ENCODE measurements at regions not wholly inside any gene's neighbourhood (a gene's known extent, or its start where the extent isn't known, plus 50 kb on each side); places are given as distances from the start of the nearest gene placed in this dataset.

DNA sequence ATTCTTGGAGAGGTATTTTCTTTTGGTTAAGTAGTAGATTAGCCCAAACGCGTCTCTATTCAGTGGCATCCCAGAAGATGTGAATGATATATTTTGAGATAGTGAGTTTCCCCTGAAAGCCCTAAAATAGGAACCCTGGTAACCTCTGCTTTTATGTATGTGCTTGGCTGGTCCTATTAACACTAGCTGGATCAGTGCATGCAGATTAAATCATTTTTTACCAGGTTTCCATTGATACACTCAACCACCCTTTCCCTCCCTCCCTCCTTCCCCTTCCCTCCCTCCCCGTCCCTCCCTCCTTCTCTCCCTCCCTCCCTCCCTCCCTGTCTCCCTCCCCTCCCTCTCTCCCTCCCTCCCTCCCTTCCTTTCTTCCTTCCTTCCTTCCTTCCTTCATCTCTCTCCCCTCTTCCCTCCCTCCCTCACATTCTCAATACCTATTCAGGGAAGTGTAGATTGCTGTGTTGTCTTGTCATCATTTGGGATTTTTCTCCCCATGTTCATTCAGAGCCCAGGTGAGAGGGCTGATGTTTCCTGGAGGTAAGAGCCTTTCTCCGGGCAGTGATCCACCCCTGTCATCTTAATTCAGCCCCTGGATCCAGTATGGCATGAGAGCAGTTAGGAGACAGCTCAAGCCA is 406.8 kb downstream of the PRDM2 start:
- DNase-seq, result no peak

- DNase-seq, result no peak
Observed at GRCh38 chr1:14108356-14109275, 408.6 kb downstream of the PRDM2 start.

GRCh38 chr1:14109276-14109635 is 409.3 kb downstream of the PRDM2 start:
- DNase-seq, result no peak

DNA sequence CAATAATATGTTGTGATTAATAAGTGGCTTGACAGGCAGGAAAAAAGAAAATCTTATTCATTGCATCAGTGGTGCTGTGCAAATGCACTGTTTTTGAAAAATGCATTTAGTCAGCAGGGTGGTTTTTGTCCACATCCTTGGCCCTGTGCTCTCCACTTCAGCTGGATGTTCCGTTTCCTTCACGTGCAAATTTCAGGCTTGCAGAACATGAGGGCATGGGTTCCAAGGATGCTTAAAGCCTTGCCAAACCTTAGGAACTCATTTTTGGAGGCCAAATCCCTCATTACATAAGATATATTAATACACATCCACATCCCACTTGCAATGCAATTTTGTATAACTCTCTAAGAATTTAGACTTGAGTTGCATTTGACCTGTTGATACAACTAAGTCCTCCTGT is 410.1 kb downstream of the PRDM2 start:
- DNase-seq, result no peak

GRCh38 chr1:14111121-14111520 is 411.1 kb downstream of the PRDM2 start:
- no peak for DNase-seq

GRCh38 chr1:14112613-14113012 is 412.6 kb downstream of the PRDM2 start:
- DNase-seq, result no peak

- DNase-seq, result no peak
Observed at GRCh38 chr1:14113271-14113670, 413.3 kb downstream of the PRDM2 start.

DNA sequence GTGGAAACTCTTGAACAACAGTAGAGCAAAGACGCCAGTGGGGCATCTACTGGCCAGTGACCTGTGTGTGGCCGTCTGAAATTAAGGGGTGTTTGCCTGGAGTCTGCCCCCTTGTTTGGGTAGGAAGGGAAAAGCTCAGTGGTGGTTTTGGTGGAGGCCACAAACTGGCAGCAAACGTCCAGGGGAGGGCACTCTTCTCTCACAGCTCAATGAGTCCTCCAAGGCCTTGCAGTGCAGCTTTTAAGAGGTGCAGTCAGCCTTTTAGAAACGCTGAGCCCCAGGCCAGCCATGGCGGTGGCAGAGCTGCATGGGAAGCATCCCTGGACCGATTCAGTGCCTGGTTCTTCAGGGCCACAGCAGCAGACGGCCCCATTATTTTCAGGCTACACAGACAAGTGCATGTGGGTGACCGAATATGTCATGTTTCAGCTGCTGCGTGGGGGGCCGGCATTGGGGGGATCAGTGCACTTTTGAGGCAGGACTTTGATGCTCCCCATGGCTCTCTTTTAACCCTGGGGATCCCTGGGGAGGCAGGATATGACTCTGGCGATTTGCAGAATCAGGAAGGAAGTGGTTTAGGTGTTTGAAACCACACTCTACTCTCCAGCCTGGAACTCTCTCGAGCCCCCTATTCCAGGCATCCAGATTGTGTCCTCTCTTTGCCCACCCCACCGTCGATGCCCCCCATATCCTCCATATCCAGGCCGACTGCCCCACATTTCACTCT is 414.0 kb downstream of the PRDM2 start:
- no peak for DNase-seq

GRCh38 chr1:14115976-14116375 is 416.0 kb downstream of the PRDM2 start:
- no peak for DNase-seq

DNA sequence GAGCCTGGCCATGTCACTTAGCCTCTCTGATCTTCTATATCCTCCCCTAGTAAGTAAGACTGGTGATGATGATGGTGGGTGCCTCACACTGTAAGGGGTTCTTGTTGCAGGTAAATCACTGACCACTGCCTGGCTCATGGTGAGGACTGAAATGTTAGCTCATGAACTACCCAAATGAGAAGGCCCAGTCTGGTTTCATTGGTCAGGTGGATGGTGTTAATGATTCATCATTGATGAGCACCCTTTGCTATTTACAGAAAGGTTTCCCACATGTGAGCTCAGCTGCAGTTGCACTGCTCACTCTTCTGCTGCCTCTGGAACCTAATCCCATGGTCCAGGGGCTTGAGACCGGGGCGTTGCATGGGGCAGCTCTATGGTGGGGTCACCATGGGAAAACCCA is 417.7 kb downstream of the PRDM2 start:
- DNase-seq, result no peak

GRCh38 chr1:14118691-14119485 is 418.9 kb downstream of the PRDM2 start:
- no peak for DNase-seq

- no peak for DNase-seq
Observed at GRCh38 chr1:14120895-14121294, 420.9 kb downstream of the PRDM2 start.

- no peak for DNase-seq
Observed at GRCh38 chr1:14128096-14128495, 428.1 kb downstream of the PRDM2 start.

- DNase-seq, result no peak
Observed at GRCh38 chr1:14129009-14129408, 429.0 kb downstream of the PRDM2 start.

GRCh38 chr1:14135070-14135469 is 435.1 kb downstream of the PRDM2 start:
- no peak for DNase-seq

GRCh38 chr1:14136152-14136763 is 436.3 kb downstream of the PRDM2 start:
- no peak for DNase-seq

DNA sequence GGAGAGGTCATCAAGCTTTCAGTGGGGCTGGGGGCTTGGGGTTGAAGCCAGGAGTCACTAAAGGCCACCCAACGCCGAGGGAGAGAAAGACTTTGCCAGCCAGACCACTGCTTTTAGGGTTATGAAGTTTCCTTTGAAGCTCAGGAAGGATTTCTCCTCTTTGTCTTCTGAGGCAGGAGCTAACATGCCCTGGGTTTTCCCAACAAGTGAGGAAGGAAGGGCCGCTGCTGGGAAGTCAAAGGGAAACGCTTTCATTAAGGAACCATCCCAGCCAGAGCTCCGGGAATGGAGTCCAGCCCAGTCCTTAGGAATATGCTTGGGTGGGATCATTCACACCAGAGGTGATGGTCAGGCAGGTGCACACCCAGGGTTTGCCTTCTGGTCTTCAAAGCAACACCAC is 436.9 kb downstream of the PRDM2 start:
- DNase-seq, result no peak

- no peak for DNase-seq
Observed at GRCh38 chr1:14137411-14138134, 437.6 kb downstream of the PRDM2 start.

DNA sequence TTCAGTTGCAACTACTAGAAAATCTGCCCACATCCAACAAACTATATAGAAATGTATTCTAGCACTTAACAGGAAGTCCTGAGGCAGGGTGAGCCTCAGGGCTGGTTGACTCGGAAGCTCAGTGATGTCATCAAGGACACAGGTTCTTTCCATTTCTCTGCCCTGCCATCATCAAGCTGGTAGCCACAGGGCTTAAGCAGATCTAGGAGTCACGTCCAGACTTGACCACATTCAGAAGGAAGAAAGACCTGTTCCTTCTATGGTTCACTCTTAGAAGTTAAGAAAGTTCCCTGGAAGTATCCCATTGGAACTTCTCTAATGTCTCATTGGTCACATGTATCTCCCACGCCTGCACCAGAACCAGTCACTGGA is 438.1 kb downstream of the PRDM2 start:
- DNase-seq, result no peak

- no peak for DNase-seq
Observed at GRCh38 chr1:14138687-14139086, 438.7 kb downstream of the PRDM2 start.

DNA sequence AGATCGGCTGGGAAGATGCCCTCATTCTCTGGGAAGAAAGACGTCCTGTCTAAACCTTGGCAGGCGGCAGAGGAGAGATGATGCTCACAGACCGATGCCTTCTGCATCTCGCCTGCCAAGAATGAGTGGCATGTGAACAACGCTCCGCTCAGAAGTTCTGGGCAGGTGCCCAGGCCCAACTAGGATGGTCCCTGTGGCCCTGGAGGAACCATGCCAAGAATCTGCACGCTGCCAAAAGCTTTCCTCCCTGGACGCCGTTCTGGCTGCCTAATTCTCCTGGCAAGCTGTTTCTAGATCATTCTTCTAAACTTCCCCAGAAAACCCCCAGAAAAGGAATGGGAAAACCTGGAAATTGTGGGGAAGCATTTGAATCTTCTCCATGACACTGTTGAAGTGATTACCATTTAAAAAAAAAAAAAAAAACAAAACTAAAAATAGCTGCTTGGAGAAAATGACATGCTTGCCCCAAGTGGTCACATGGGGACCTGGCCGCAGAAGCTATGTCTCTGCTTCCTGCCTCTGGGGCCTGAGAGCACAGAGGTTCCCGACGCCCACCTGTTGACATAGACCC is 440.9 kb downstream of the PRDM2 start:
- no peak for DNase-seq

- DNase-seq, result no peak
Observed at GRCh38 chr1:14141656-14142055, 441.7 kb downstream of the PRDM2 start.

All from activated effector memory CD4-positive, alpha-beta T cell treated with Interleukin-2 at 50 U/mL for 16 hours (primary cell).